Chondrocyte (in vitro differentiated cells): ENCODE measurements at regions not wholly inside any gene's neighbourhood (a gene's known extent, or its start where the extent isn't known, plus 50 kb on each side); places are given as distances from the start of the nearest gene placed in this dataset.

Experiments
- DNase-seq: peaks from one replicate; pipeline ENCODE4 v3.0.0; 2021; ENCODE audit warnings: mixed read lengths, low spot score
- H3K27ac Mint-ChIP-seq: one replicate; pipeline ENCODE4 v1.8.0; 2021; ENCODE audit warnings: mild to moderate bottlenecking, moderate library complexity, mixed read lengths; ENCODE audit not compliant: unreplicated experiment
- H3K27me3 Mint-ChIP-seq: 2 replicates; pipeline ENCODE4 v1.8.0; 2021; ENCODE audit warnings: low read depth, mixed read lengths
- H3K36me3 Mint-ChIP-seq: 2 replicates; pipeline ENCODE4 v1.8.0; 2021; ENCODE audit warnings: low read depth, mixed read lengths
- H3K4me1 Mint-ChIP-seq: 2 replicates; pipeline ENCODE4 v1.8.0; 2021; ENCODE audit warnings: low read depth, mild to moderate bottlenecking, mixed read lengths
- H3K4me3 Mint-ChIP-seq: one replicate; pipeline ENCODE4 v1.8.0; 2021; ENCODE audit warnings: mild to moderate bottlenecking, moderate library complexity, mixed read lengths; ENCODE audit not compliant: unreplicated experiment
- H3K9me3 Mint-ChIP-seq: 2 replicates; pipeline ENCODE4 v1.8.0; 2021; ENCODE audit warnings: low read depth, mixed read lengths
- CTCF ChIP-seq: fragments of 200-600 bp; sonication (generic); IDR thresholded peaks from 2 replicates; pipeline ENCODE4 v1.5.0; 2021; ENCODE audit warnings: antibody characterized with exemption, mild to moderate bottlenecking, moderate library complexity

GRCh38 chr22:26783885-26784284 lies 126.5 kb downstream of the MIAT start:
- no peaks in the 10 kb centered on the region for H3K4me1 Mint-ChIP-seq
- H3K27ac Mint-ChIP-seq: no peak overlapping the region
- TF ChIP-seq CTCF: no peak
- H3K27me3 Mint-ChIP-seq: no peaks in the 10 kb centered on the region
- no peak for DNase-seq
- H3K9me3 Mint-ChIP-seq: peaks cover 4% of the 10 kb centered on the region
- H3K36me3 Mint-ChIP-seq: peaks cover 20% of the 10 kb centered on the region
- H3K4me3 Mint-ChIP-seq: no peak overlapping the region

GRCh38 chr22:26784772-26785171 lies 127.4 kb downstream of the MIAT start:
- TF ChIP-seq CTCF: no peak
- Mint-ChIP-seq H3K4me1 (no peaks in the 10 kb centered on the region), H3K9me3 (peaks cover 2% of the 10 kb centered on the region), H3K36me3 (peaks cover 17% of the 10 kb centered on the region), H3K27ac (no peak overlapping the region), H3K4me3 (no peak overlapping the region), H3K27me3 (no peaks in the 10 kb centered on the region)
- DNase-seq: no peak

GRCh38 chr22:26785932-26786331 lies 128.5 kb downstream of the MIAT start:
- Mint-ChIP-seq H3K4me1 (no peaks in the 10 kb centered on the region), H3K4me3 (no peak overlapping the region), H3K27me3 (no peaks in the 10 kb centered on the region), H3K9me3 (no peaks in the 10 kb centered on the region), H3K36me3 (peaks cover 13% of the 10 kb centered on the region), H3K27ac (no peak overlapping the region)
- no peak for DNase-seq
- TF ChIP-seq CTCF: no peak

GRCh38 chr22:26786398-26786797 lies 129.0 kb downstream of the MIAT start:
- Mint-ChIP-seq H3K9me3 (no peaks in the 10 kb centered on the region), H3K4me3 (no peak overlapping the region), H3K27ac (no peak overlapping the region), H3K36me3 (peaks cover 16% of the 10 kb centered on the region), H3K27me3 (no peaks in the 10 kb centered on the region), H3K4me1 (no peaks in the 10 kb centered on the region)
- no peak for TF ChIP-seq CTCF
- DNase-seq: no peak

GRCh38 chr22:26789951-26790350 lies 132.6 kb downstream of the MIAT start:
- Mint-ChIP-seq H3K27me3 (no peaks in the 10 kb centered on the region), H3K27ac (no peak overlapping the region), H3K4me1 (peaks cover 3% of the 10 kb centered on the region), H3K9me3 (no peaks in the 10 kb centered on the region), H3K4me3 (no peak overlapping the region), H3K36me3 (peaks cover 11% of the 10 kb centered on the region)
- no peak for DNase-seq
- TF ChIP-seq CTCF: no peak
